Chondrocyte (in vitro differentiated cells): ENCODE measurements at regions not wholly inside any gene's neighbourhood (a gene's known extent, or its start where the extent isn't known, plus 50 kb on each side); places are given as distances from the start of the nearest gene placed in this dataset.

Experiments used
- DNase-seq: peaks from one replicate; pipeline ENCODE4 v3.0.0; 2021; ENCODE audit warnings: mixed read lengths, low spot score
- H3K27ac Mint-ChIP-seq: one replicate; pipeline ENCODE4 v1.8.0; 2021; ENCODE audit warnings: mild to moderate bottlenecking, moderate library complexity, mixed read lengths; ENCODE audit not compliant: unreplicated experiment
- H3K27me3 Mint-ChIP-seq: 2 replicates; pipeline ENCODE4 v1.8.0; 2021; ENCODE audit warnings: low read depth, mixed read lengths
- H3K36me3 Mint-ChIP-seq: 2 replicates; pipeline ENCODE4 v1.8.0; 2021; ENCODE audit warnings: low read depth, mixed read lengths
- H3K4me1 Mint-ChIP-seq: 2 replicates; pipeline ENCODE4 v1.8.0; 2021; ENCODE audit warnings: low read depth, mild to moderate bottlenecking, mixed read lengths
- H3K4me3 Mint-ChIP-seq: one replicate; pipeline ENCODE4 v1.8.0; 2021; ENCODE audit warnings: mild to moderate bottlenecking, moderate library complexity, mixed read lengths; ENCODE audit not compliant: unreplicated experiment
- H3K9me3 Mint-ChIP-seq: 2 replicates; pipeline ENCODE4 v1.8.0; 2021; ENCODE audit warnings: low read depth, mixed read lengths
- CTCF ChIP-seq: fragments of 200-600 bp; sonication (generic); IDR thresholded peaks from 2 replicates; pipeline ENCODE4 v1.5.0; 2021; ENCODE audit warnings: antibody characterized with exemption, mild to moderate bottlenecking, moderate library complexity

GRCh38 chr19:29119590-29119989, 93.4 kb downstream of the UQCRFS1 start:
- H3K27me3 Mint-ChIP-seq: no peaks in the 10 kb centered on the region
- no peaks in the 10 kb centered on the region for H3K36me3 Mint-ChIP-seq
- H3K4me1 Mint-ChIP-seq: no peaks in the 10 kb centered on the region
- DNase-seq: no peak
- no peak overlapping the region for H3K4me3 Mint-ChIP-seq
- peak; percentile 32 for TF ChIP-seq CTCF
- peaks cover 16% of the 10 kb centered on the region for H3K9me3 Mint-ChIP-seq
- H3K27ac Mint-ChIP-seq: no peak overlapping the region

GRCh38 chr19:29118389-29118788, 94.6 kb downstream of the UQCRFS1 start:
- Mint-ChIP-seq H3K9me3 (peaks cover 13% of the 10 kb centered on the region), H3K27me3 (no peaks in the 10 kb centered on the region), H3K27ac (no peak overlapping the region), H3K36me3 (no peaks in the 10 kb centered on the region), H3K4me3 (no peak overlapping the region), H3K4me1 (no peaks in the 10 kb centered on the region)
- TF ChIP-seq CTCF: no peak
- no peak for DNase-seq

- no peak for TF ChIP-seq CTCF
- H3K27me3 Mint-ChIP-seq: no peaks in the 10 kb centered on the region
- H3K4me1 Mint-ChIP-seq: no peaks in the 10 kb centered on the region
- no peaks in the 10 kb centered on the region for H3K36me3 Mint-ChIP-seq
- H3K4me3 Mint-ChIP-seq: no peak overlapping the region
- no peak for DNase-seq
- H3K9me3 Mint-ChIP-seq: peaks cover 11% of the 10 kb centered on the region
- no peak overlapping the region for H3K27ac Mint-ChIP-seq
These were observed 95.0 kb downstream of the UQCRFS1 start for GRCh38 chr19:29117926-29118325.

GRCh38 chr19:29115181-29115580, 97.8 kb downstream of the UQCRFS1 start:
- Mint-ChIP-seq H3K4me1 (no peaks in the 10 kb centered on the region), H3K4me3 (no peak overlapping the region), H3K9me3 (peaks cover 7% of the 10 kb centered on the region), H3K36me3 (no peaks in the 10 kb centered on the region), H3K27ac (no peak overlapping the region), H3K27me3 (peaks cover 5% of the 10 kb centered on the region)
- TF ChIP-seq CTCF: no peak
- no peak for DNase-seq

GRCh38 chr19:29113838-29114237, 99.1 kb downstream of the UQCRFS1 start:
- TF ChIP-seq CTCF: no peak
- Mint-ChIP-seq H3K36me3 (no peaks in the 10 kb centered on the region), H3K4me1 (no peaks in the 10 kb centered on the region), H3K4me3 (no peak overlapping the region), H3K27ac (no peak overlapping the region), H3K27me3 (peaks cover 5% of the 10 kb centered on the region), H3K9me3 (peaks cover 7% of the 10 kb centered on the region)
- DNase-seq: no peak
